Kidney epithelial cell (primary cell): ENCODE measurements at regions not wholly inside any gene's neighbourhood (a gene's known extent, or its start where the extent isn't known, plus 50 kb on each side); places are given as distances from the start of the nearest gene placed in this dataset.
"Not testable (repeated sequence)": the region's sequence is repeated elsewhere in the genome, so short reads cannot be mapped to it uniquely, and the experiment has no call there.

Source experiments
- DNase-seq: peaks from one replicate; pipeline ENCODE4 v3.0.0-alpha.2; 2010; ENCODE audit warnings: low read depth
- H3K27me3 ChIP-seq: 2 replicates; pipeline ENCODE4 v1.6.0; 2011; ENCODE audit warnings: low read length; ENCODE audit not compliant: control insufficient read depth, insufficient read depth
- H3K36me3 ChIP-seq: 2 replicates; pipeline ENCODE4 v1.5.1; 2011; ENCODE audit warnings: low read length; ENCODE audit not compliant: control insufficient read depth, insufficient read depth
- H3K4me3 ChIP-seq: 2 replicates; pipeline ENCODE4 v1.5.1; 2011; ENCODE audit warnings: low read depth, mild to moderate bottlenecking, control low read depth, low read length
- TF ChIP-seq, protein P1 (sequence below): IDR thresholded peaks from 2 replicates; pipeline ENCODE4 v1.5.1; 2011; ENCODE audit warnings: mild to moderate bottlenecking, moderate library complexity, low read length, control low read depth, inconsistent platforms; ENCODE audit not compliant: insufficient read depth, poor library complexity, severe bottlenecking

DNA sequence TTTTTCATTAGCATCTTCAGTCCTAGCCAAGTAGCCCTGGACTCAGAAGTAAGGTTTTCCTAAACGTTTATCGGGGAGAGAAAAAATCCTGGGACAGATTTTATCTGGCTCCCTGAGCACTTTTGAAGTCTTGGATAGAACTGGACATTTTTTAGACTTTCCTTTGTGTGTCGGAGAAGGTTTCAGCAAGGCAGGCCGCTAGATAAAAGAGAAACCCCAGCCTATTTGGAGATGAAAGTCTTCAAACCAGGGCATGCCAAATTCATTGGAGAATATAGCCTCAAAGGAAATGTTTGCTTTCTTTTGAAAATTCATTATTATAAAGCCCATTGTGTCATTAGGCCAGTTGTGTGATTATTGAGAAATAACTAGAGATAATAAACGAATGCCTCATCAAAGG, 228.1 kb downstream of the BAMBI start:
- Histone ChIP-seq H3K27me3 (no peaks in the 10 kb centered on the region), H3K4me3 (no peak overlapping the region), H3K36me3 (no peaks in the 10 kb centered on the region)
- DNase-seq = no peak
- TF ChIP-seq, protein P1, sequence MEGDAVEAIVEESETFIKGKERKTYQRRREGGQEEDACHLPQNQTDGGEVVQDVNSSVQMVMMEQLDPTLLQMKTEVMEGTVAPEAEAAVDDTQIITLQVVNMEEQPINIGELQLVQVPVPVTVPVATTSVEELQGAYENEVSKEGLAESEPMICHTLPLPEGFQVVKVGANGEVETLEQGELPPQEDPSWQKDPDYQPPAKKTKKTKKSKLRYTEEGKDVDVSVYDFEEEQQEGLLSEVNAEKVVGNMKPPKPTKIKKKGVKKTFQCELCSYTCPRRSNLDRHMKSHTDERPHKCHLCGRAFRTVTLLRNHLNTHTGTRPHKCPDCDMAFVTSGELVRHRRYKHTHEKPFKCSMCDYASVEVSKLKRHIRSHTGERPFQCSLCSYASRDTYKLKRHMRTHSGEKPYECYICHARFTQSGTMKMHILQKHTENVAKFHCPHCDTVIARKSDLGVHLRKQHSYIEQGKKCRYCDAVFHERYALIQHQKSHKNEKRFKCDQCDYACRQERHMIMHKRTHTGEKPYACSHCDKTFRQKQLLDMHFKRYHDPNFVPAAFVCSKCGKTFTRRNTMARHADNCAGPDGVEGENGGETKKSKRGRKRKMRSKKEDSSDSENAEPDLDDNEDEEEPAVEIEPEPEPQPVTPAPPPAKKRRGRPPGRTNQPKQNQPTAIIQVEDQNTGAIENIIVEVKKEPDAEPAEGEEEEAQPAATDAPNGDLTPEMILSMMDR = no peak

DNA sequence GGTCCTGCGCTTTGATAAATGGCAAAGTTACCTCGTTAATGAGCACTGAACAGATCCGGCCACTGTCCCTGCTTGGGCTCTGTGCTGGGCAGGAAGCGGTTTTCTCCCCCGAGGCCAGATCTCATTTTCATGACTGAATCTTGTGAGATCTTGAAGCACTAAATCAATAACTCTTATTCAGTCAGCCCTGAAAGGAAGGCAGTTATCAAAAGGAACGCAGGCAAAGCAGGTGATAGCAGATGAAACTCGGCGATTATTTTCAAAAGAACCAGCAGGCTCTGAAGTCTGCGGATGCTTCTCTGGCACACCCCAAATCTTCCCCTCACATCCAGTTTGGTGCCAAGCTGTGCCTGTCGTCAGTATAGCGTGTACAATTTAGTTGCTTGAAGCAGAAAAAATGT, 228.7 kb downstream of the BAMBI start:
- no peak for DNase-seq

DNA sequence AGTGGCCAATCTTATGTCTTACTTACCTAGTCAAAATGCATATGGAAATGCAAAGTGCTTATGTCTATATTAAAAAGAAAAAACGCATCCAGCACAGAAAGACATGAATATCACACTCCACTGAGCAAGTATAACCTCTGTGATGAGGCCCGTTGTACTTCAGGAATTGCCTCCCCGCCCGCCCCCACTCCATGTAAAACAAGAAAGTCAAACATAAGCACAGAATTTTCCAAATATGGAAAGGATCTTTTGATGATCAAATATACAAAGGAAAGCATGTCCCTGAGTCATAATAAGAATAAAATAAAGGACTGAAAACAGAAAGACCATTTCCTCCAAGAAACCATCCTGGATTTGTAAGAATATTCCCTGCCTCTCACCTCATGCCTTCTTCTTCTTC, 229.1 kb downstream of the BAMBI start:
- Histone ChIP-seq H3K36me3 (no peaks in the 10 kb centered on the region), H3K4me3 (no peak overlapping the region), H3K27me3 (no peaks in the 10 kb centered on the region)
- DNase-seq = no peak
- TF ChIP-seq, protein P1 = no peak

More for the DNA sequence above, 228.7 kb downstream of the BAMBI start:
- TF ChIP-seq, protein P1 = no peak
- no peaks in the 10 kb centered on the region for H3K36me3 ChIP-seq
- no peak overlapping the region for H3K4me3 ChIP-seq
- no peaks in the 10 kb centered on the region for H3K27me3 ChIP-seq

DNA sequence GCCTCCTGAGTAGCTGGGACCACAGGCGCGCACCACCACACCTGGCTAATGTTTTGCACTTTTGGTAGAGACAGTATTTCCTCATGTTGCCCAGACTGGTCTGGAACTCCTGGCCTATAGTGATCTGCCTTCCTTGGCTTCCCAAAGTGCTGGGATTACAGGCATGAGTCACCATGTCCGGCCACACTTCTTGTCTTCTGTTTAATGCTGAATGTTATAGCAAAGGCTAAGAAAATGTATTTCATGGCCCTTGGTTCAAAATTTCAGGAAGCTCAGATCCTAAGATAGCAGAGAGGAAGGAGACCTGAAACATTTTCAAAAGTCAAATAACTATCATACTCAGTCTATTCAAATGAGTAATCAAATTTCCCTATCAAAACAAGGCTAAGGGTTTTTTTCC, 229.6 kb downstream of the BAMBI start:
- Histone ChIP-seq H3K4me3 (no peak overlapping the region), H3K27me3 (no peaks in the 10 kb centered on the region), H3K36me3 (no peaks in the 10 kb centered on the region)
- DNase-seq = no peak
- TF ChIP-seq, protein P1 = no peak

DNA sequence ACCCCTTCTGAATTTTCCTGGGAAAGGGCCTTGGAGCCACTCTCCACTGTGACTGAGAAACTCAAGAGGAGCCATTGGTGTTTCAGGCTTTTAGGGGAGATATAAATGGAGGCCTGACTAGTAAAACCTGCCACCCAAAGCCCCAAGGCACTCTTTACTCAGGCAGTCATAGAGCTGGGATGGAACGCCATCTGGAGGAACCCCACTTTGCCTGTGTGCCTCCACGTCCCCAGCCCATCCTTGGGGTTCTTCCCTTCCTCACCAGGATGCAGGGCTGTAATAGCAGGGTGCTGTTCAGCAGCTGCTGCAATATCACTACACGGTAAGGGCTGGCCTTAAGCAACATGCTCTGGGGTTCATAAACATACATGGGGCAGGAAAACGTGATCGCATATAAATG, 232.6 kb downstream of the BAMBI start:
- no peak for DNase-seq
- TF ChIP-seq, protein P1 = no peak
- Histone ChIP-seq H3K4me3 (no peak overlapping the region), H3K27me3 (no peaks in the 10 kb centered on the region), H3K36me3 (no peaks in the 10 kb centered on the region)

DNA sequence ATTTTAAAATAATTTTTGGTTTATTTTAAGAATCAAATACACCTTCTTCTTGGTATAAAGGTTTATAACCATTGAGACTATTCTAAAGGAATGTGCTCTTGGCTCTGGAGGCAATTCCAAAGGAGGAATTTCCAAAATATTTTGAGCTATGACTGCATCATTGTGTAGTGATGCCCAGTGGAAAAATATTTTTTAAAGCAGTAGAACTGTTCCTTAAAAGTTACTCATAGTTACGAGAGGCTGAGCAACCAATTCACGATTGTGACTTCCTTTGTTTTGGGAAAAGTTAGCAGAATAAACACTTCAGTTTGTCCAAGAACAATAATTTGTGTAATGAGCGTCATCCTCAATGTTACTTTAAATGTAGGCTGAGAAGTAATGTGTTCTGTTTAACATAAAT, 233.6 kb downstream of the BAMBI start:
- TF ChIP-seq, protein P1 = no peak
- H3K27me3 ChIP-seq = no peaks in the 10 kb centered on the region

DNA sequence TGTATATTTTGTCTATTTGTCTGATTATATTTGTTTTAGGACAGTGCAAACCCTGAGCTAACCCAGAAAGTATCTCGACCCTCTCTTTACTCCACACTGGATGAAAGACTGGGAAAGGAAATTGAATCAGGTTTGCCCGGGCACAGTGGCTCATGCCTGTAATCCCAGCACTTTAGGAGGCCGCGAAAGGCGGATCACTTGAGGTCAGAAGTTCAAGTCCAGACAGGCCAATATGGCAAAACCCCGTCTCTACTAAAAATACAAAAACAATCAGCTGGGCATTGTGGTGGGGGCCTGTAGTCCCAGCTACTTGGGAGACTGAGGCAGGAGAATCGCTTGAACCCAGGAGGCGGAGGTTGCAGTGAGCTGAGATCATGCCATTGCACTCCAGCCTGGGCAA, 234.2 kb downstream of the BAMBI start:
- not testable (repeated sequence) for DNase-seq, H3K27me3 ChIP-seq, H3K36me3 ChIP-seq, H3K4me3 ChIP-seq

More for the DNA sequence above, 233.6 kb downstream of the BAMBI start:
- H3K4me3 ChIP-seq = no peak overlapping the region
- no peak for DNase-seq
- no peaks in the 10 kb centered on the region for H3K36me3 ChIP-seq
